Endothelial cell of umbilical vein (primary cell): ENCODE measurements at regions not wholly inside any gene's neighbourhood (a gene's known extent, or its start where the extent isn't known, plus 50 kb on each side); places are given as distances from the start of the nearest gene placed in this dataset.
"Not testable (repeated sequence)": the region's sequence is repeated elsewhere in the genome, so short reads cannot be mapped to it uniquely, and the experiment has no call there.

Experiments used
- BruUV-seq: library from RNA; stranded (reverse); fragments of 400-500 nt; replicated peaks from 2 replicates; lab custom pipeline; 2021; lab: Mats Ljungman, UMichigan
- CTCF ChIA-PET: fragments of 300-600, 350-600 bp; sonication (Branson Sonifier 250); formaldehyde crosslinking; loops from one replicate; lab custom pipeline; 2021; ENCODE audit warnings: antibody characterized with exemption, inconsistent platforms; lab: Charles Lee
- POLR2A ChIA-PET: fragments of 300-600, 350-600 bp; sonication (Branson Sonifier 250); formaldehyde crosslinking; loops from one replicate; lab custom pipeline; 2021; ENCODE audit warnings: antibody characterized with exemption, inconsistent platforms; lab: Charles Lee
- DNase-seq: peaks from one replicate; pipeline ENCODE4 v3.0.0-alpha.2; 2011; ENCODE audit warnings: low read depth, low spot score
- FAIRE-seq: peaks from 2 replicates; lab custom pipeline; 2011; peaks lifted over from hg19 to GRCh38; lab: Jason Lieb, UNC
- H2AFZ ChIP-seq: 2 replicates; pipeline ENCODE4 v1.6.0; 2012; ENCODE audit warnings: low read depth, low read length, control low read depth, inconsistent platforms
- H3K27ac ChIP-seq: 2 replicates; pipeline ENCODE4 v1.5.1; 2011; ENCODE audit warnings: low read depth, mild to moderate bottlenecking, control low read depth, low read length, moderate library complexity; ENCODE audit not compliant: insufficient read depth
- H3K27me3 ChIP-seq, 2 experiments: 2 replicates each; pipeline versions ENCODE4 v1.6.0 to v1.6.1; 2011; ENCODE audit warnings: low read length in 2 of 2, mixed read lengths in 1 of 2; ENCODE audit not compliant: control insufficient read depth in 2 of 2, insufficient read depth in 2 of 2
- H3K36me3 ChIP-seq, 2 experiments: 2 replicates in 1 of 2; 3 replicates in 1 of 2; pipeline ENCODE4 v1.5.1; 2011; ENCODE audit warnings: low read length in 2 of 2, mild to moderate bottlenecking in 1 of 2, moderate library complexity in 1 of 2; ENCODE audit not compliant: control insufficient read depth in 2 of 2, insufficient read depth in 2 of 2; ENCODE audit errors: extremely low read depth in 1 of 2
- H3K4me1 ChIP-seq: 3 replicates; pipeline ENCODE4 v1.5.1; 2011; ENCODE audit warnings: mild to moderate bottlenecking, low read length; ENCODE audit not compliant: control insufficient read depth, insufficient read depth; ENCODE audit errors: extremely low read depth
- H3K4me2 ChIP-seq: 2 replicates; pipeline ENCODE4 v1.6.1; 2011; ENCODE audit warnings: low read length, control low read depth, mixed read lengths; ENCODE audit not compliant: insufficient read depth
- H3K4me3 ChIP-seq, 3 experiments: fragments of 200-600 bp in 1 of 3; sonication (generic), shearing (Covaris generic) in 1 of 3; replicated peaks in 1 of 3; 2 replicates each; pipeline ENCODE4 v1.5.1; 2011 to 2016; ENCODE audit warnings: control low read depth in 3 of 3, low read length in 3 of 3, mild to moderate bottlenecking in 2 of 3, inconsistent platforms in 1 of 3, low read depth in 1 of 3, moderate library complexity in 1 of 3; ENCODE audit not compliant: insufficient read depth in 1 of 3
- H3K79me2 ChIP-seq: 2 replicates; pipeline ENCODE4 v1.6.0; 2012; ENCODE audit warnings: low read length, inconsistent platforms; ENCODE audit not compliant: control insufficient read depth, insufficient read depth
- H3K9ac ChIP-seq: replicated peaks from 2 replicates; pipeline ENCODE3; 2011; ENCODE audit warnings: low read length, control low read depth; ENCODE audit not compliant: insufficient read depth; ENCODE audit errors: extremely low read depth
- H3K9me1 ChIP-seq: replicated peaks from 3 replicates; pipeline ENCODE4 v1.6.0; 2011; ENCODE audit warnings: mild to moderate bottlenecking, low read length; ENCODE audit not compliant: control insufficient read depth, insufficient read depth; ENCODE audit errors: extremely low read depth
- H3K9me3 ChIP-seq: replicated peaks from 2 replicates; pipeline ENCODE4 v1.5.1; 2012; ENCODE audit warnings: low read length, inconsistent platforms; ENCODE audit not compliant: control insufficient read depth, insufficient read depth
- H4K20me1 ChIP-seq: replicated peaks from 2 replicates; pipeline ENCODE3; 2011; ENCODE audit warnings: mild to moderate bottlenecking, low read length; ENCODE audit not compliant: control insufficient read depth, insufficient read depth; ENCODE audit errors: extremely low read depth
- EZH2 ChIP-seq: IDR thresholded peaks from 2 replicates; pipeline ENCODE4 v1.6.1; 2012; ENCODE audit warnings: borderline replicate concordance, low read depth, mild to moderate bottlenecking, moderate library complexity, low read length, inconsistent platforms; ENCODE audit not compliant: severe bottlenecking
- FOS ChIP-seq: IDR thresholded peaks from 2 replicates; pipeline ENCODE4 v1.6.1; 2011; ENCODE audit warnings: mild to moderate bottlenecking, low read length, moderate library complexity, borderline replicate concordance; ENCODE audit not compliant: insufficient read depth
- GATA2 ChIP-seq: IDR thresholded peaks from 2 replicates; pipeline ENCODE4 v1.7.0; 2011; ENCODE audit warnings: low read depth, mild to moderate bottlenecking, moderate library complexity, mixed read lengths, low read length; ENCODE audit not compliant: insufficient read length, insufficient read depth
- JUN ChIP-seq: IDR thresholded peaks from 2 replicates; pipeline ENCODE4 v1.6.1; 2011; ENCODE audit warnings: borderline replicate concordance, low read depth; ENCODE audit not compliant: insufficient read length, insufficient read depth
- MAX ChIP-seq: IDR thresholded peaks from 2 replicates; pipeline ENCODE4 v1.6.1; 2011; ENCODE audit not compliant: insufficient read depth, insufficient read length
- MYC ChIP-seq: IDR thresholded peaks from one replicate; pipeline ENCODE4 v1.6.1; 2011; ENCODE audit warnings: mild to moderate bottlenecking, low read depth, low read length
- POLR2A ChIP-seq: IDR thresholded peaks from 2 replicates; pipeline ENCODE4 v1.6.1; 2012; ENCODE audit warnings: low read depth, mild to moderate bottlenecking, control low read depth, low read length
- POLR2AphosphoS5 ChIP-seq: IDR thresholded peaks from 2 replicates; pipeline ENCODE4 v1.6.1; 2012; ENCODE audit warnings: low read depth, mild to moderate bottlenecking, control low read depth, low read length, moderate library complexity; ENCODE audit not compliant: insufficient read depth
- dilution Hi-C: fragments of 300-500 bp; cut with MboI; formaldehyde crosslinking; loops from one replicate; pipeline ENCODE4 v1.15.0; 2019; ENCODE audit warnings: low sequenced_read_pairs; ENCODE audit not compliant: extremely low pct_ligation_motif_present
- intact Hi-C: fragments of 100-400 bp; cut with micrococcal nuclease; formaldehyde crosslinking; loops from one replicate; pipeline ENCODE4 v1.10.0; 2022
- TF ChIP-seq, protein P1 (sequence below), 2 donors: IDR thresholded peaks; 1 replicate in 1 of 2; 2 replicates in 1 of 2; pipeline ENCODE4 v1.5.1; 2011; ENCODE audit warnings: low read length in 2 of 2, mild to moderate bottlenecking in 2 of 2, moderate library complexity in 2 of 2, control low read depth in 1 of 2, inconsistent platforms in 1 of 2, low read depth in 1 of 2; ENCODE audit not compliant: insufficient read depth in 1 of 2; ENCODE audit errors: extremely low read depth in 1 of 2

- CTCF ChIA-PET, result no interaction called here
Observed at GRCh38 chr22:46047841-46048595, 71.1 kb upstream of the WNT7B start.

GRCh38 chr22:46048661-46049060 lies 71.7 kb upstream of the WNT7B start:
- FAIRE-seq, H3K4me2 ChIP-seq, H3K27ac ChIP-seq, intact Hi-C loops, BruUV-seq, H4K20me1 ChIP-seq, H3K4me3 ChIP-seq, CTCF ChIA-PET, DNase-seq, H3K36me3 ChIP-seq, H3K79me2 ChIP-seq, H3K9me1 ChIP-seq, H2AFZ ChIP-seq, H3K9ac ChIP-seq, H3K27me3 ChIP-seq, POLR2A ChIA-PET, H3K9me3 ChIP-seq, dilution Hi-C loops: not testable (repeated sequence)
- H3K4me1 ChIP-seq, result peaks cover 30% of the 10 kb centered on the region

More at GRCh38 chr22:46047841-46048595, 71.1 kb upstream of the WNT7B start:
- Histone ChIP-seq H3K9me3 (no peaks in the 10 kb centered on the region), H3K27me3 (no peaks in the 10 kb centered on the region), H3K9ac (no peak overlapping the region), H2AFZ (no peak overlapping the region), H3K4me1 (peaks cover 30% of the 10 kb centered on the region), H3K27ac (no peak overlapping the region), H4K20me1 (no peaks in the 10 kb centered on the region), H3K36me3 (no peaks in the 10 kb centered on the region), H3K9me1 (no peaks in the 10 kb centered on the region), H3K79me2 (peaks cover 3% of the 10 kb centered on the region), H3K4me2 (no peak overlapping the region), H3K4me3 (no peak overlapping the region)
- TF ChIP-seq MAX (no peak), EZH2 (no peak), POLR2AphosphoS5 (no peak), FOS (no peak), MYC (no peak), POLR2A (no peak), JUN (no peak), GATA2 (no peak)
- TF ChIP-seq, protein P1, sequence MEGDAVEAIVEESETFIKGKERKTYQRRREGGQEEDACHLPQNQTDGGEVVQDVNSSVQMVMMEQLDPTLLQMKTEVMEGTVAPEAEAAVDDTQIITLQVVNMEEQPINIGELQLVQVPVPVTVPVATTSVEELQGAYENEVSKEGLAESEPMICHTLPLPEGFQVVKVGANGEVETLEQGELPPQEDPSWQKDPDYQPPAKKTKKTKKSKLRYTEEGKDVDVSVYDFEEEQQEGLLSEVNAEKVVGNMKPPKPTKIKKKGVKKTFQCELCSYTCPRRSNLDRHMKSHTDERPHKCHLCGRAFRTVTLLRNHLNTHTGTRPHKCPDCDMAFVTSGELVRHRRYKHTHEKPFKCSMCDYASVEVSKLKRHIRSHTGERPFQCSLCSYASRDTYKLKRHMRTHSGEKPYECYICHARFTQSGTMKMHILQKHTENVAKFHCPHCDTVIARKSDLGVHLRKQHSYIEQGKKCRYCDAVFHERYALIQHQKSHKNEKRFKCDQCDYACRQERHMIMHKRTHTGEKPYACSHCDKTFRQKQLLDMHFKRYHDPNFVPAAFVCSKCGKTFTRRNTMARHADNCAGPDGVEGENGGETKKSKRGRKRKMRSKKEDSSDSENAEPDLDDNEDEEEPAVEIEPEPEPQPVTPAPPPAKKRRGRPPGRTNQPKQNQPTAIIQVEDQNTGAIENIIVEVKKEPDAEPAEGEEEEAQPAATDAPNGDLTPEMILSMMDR (IDR thresholded peaks at IDR 0.05; ENCODE audit: extremely low read depth in 1 of 2, insufficient read depth in 1 of 2, low read depth in 1 of 2, low read length in 2 of 2), result no peak
- BruUV-seq, result no TSS peak
- FAIRE-seq, result no peak
- DNase-seq, result no peak
- intact Hi-C loops (no loop called here), dilution Hi-C loops (no loop called here)
- POLR2A ChIA-PET, result no interaction called here
